HG03196 (cell line): ENCODE measurements at regions not wholly inside any gene's neighbourhood (a gene's known extent, or its start where the extent isn't known, plus 50 kb on each side); places are given as distances from the start of the nearest gene placed in this dataset.
"Not testable (repeated sequence)": the region's sequence is repeated elsewhere in the genome, so short reads cannot be mapped to it uniquely, and the experiment has no call there.

Experiments used
- ATAC-seq: cut with Tn5 transposase; IDR thresholded peaks from one replicate; pipeline ENCODE4 v1.9.1; 2021; ENCODE audit not compliant: unreplicated experiment

DNA sequence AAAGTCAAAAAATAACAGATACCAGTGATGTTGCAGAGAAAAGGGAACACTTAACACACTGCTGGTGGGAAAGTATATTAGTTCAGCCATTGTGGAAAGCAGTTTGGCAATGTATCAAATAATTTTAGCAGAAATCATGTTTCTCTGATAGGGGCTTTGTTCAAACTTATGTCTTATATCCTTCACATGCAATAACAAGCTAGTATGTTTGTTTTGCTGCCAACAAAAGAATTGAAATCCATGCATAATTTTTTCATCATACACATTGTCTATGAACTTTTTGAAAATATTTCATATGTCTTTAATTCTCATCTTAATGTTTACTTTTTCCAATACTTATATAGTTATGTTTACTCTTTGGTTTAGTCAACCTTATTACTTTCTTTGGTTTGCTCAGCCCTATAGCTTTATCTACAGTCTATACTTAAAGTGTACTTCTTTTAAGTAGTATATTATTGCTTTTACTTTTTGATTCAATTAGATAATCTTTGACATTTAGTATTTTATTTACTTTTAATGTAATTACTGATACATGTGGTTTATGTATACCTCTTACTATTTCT, 639.6 kb upstream of the CBLB start:
- no peak for ATAC-seq

DNA sequence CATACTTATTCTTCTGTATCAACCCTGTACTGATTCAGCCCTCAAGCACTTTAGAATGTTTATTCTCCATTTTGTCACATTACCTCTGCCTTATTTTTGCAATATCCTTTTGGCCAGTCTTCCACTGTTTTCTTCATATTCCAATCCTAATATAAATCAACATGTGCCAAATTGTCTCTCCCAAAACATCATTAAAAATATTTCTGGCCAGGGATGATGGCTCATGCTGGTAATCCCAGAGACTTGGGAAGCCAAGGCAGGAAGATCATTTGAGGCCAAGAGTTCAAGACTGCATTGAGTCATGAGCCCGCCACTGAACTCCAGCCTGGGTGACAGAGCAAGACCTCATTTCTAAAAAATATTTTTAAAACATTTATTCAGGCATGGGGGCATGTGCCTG, 641.4 kb upstream of the CBLB start:
- no peak for ATAC-seq

DNA sequence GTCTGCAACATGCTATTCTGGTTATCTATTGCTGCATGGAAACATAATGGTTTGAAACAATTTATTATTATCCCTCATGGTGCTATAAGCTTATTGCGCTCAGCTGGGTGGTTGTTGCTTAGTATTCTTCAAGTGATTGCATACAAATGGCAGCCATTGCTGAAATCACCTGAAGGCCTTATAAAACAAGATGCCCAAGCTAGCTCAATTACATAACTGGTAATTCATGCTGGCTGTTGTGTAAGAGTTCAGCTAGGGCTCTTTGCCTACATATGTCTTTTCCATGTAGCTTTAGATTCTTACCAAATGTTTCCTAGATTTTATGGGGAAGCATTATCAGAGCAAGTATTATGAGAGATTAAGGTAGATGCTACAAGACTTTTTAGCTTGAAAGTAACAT, 644.0 kb upstream of the CBLB start:
- ATAC-seq = no peak

DNA sequence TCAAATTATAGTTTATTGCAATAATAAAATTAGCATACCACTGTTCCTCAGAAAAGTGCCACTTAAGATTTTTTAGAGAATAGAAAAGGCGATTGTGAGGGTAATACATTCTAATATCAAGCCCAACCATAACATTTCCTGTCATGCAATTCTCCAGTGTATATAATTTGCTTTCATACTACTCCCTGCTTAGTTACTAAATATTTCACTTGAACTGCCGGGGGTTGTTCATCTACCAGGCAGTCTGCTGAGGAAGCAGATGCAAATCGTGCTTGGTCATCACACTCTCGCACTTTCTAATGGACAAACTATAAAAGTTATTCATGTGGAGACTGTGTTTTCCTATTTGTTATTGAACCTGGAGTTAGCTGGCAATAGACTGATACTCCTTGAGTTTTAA, 645.6 kb upstream of the CBLB start:
- ATAC-seq = no peak

DNA sequence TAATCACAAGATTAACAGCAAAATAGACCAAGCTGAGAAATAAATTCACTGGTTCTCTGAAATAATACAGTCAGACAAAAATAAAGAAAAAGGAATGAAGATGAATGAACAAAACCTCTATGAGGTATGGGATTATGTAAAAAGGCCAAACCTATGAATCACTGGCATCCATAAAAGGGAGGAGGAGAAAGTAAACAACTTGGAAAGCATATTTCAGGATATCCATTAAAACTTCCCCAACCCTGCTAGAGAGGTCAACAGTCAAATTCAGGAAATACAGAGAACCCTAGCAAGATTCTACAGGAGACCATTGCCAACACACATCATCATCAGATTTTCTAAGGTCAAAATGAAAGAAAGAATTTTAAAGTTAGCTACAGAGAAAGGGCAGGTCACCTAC, 649.7 kb upstream of the CBLB start:
- ATAC-seq = no peak

DNA sequence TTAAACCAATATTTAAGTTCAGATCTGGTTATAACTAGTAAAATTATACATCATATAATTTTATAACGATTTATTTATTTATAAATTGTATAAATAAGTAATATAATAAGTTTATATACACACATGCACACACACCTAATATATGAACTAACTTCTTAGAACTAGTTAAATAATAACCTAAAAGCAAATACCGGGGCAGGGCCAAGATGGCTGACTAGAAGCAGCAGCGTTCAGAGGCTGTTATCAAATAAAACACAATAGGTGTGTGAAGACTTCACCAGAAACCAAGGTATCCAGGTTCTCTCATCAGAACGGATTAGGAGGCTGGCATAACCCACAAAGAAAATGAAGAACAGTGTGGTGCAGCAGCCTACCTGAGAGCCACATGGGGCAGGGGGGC, 653.6 kb upstream of the CBLB start:
- no peak for ATAC-seq

DNA sequence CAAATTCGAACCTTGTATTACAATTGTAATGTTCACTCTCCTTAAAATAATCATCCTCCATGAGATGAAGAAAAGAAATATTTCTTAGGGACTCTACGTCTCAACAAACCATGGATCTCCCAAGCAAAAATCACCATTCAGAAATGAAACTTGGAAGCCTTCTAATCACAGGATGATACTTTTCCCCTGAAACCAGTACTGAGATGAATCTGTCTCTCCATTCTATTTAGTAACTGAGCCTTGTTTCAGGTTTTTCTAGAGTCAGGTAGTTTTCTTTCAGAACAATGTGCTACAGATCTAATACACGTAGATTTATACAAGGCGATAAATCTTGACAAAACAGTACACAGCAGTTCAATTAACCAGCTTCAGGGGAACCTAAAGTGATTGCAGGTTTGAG, 660.1 kb upstream of the CBLB start:
- no peak for ATAC-seq

DNA sequence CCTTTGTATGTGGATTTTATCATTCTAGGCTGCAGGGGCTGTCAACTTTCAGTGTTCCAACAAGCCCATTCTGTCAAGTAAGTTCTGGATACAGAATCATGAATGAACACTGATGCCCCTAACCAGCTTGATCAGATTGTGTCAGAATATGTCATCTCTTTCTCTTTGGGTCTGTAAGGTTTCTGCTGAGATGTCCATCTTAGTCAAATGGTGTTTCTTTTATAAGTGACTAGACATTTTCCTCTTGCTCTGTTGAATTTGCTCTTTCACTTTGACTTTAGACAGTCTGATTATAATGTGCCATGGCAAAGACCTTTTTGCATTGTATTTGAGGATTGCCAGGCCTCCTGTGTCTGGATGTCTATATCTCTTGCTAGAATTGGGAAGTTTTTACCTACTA, 660.9 kb upstream of the CBLB start:
- ATAC-seq = no peak

DNA sequence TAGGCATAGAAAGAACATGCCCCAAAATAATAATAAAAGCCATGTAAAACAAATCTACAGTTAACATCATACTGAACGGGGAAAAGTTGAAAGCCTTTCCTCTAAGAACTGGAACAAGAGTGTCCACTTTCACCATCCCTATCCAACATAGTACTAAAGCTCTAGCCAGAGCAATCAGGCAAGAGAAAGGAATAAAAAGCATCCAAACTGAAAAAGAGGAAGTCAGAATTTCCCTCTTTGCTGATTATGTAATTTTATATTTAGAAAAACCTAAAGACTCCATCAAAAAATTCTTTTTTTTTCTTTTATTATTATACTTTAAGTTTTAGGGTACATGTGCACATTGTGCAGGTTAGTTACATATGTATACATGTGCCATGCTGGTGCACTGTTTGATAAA, 661.6 kb upstream of the CBLB start:
- no peak for ATAC-seq

DNA sequence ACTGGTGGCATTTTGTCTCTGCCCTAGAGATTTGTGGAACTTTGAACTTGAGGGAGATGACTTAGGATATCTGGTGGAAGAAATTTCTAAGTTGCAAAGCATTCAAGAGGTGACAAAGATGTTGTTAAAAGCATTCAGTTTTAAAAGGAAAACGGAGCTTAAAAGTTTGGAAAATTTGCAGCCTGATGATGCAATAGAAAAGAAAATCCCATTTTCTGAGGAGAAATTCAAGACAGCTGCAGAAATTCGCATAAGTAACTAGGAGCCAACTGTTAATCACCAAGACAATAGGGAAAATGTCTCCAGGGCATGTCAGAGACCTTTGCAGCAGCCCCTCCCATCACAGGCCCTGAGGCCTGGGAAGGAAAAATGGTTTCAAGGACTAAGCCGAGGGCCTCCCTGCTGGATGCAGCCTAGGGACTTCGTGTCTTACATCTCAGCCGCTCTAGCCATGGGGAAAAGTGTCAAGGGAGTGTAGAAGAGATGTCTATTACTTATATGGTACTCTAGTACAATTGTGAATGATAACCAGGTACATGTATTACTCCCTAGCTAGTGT, 663.0 kb upstream of the CBLB start:
- ATAC-seq = not testable (repeated sequence)

DNA sequence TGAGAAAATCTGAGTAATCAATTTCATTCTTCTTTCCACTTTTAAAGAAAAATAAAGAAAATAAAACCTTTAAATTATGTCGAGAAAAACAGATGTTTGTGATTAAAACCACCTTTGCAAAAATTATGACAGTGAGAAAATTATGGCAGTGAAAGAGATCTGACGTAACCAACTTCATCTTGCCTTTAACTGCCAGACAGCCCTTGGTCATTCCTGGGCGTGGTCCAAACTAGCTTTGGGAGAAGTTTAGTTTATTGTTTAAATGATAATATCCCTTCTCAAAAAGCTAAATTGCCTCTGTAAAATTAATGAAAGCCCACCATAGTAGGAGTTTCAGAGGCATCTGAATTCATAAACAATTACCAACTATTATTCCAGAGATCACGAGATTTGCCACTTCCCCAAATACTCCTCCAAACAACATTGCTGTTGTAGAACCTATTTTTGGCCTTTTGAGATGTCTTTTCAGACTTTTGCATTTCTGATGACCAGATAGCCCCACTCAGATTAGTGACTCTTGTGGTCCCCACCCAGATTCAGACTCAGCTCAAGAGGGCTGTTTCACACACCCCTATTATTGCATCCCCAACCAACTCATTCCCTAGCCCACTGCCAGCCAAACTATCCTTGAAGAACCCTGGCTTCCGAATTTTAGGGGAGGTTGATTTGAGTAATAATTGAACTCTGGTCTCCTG, 664.4 kb upstream of the CBLB start:
- ATAC-seq = no peak

DNA sequence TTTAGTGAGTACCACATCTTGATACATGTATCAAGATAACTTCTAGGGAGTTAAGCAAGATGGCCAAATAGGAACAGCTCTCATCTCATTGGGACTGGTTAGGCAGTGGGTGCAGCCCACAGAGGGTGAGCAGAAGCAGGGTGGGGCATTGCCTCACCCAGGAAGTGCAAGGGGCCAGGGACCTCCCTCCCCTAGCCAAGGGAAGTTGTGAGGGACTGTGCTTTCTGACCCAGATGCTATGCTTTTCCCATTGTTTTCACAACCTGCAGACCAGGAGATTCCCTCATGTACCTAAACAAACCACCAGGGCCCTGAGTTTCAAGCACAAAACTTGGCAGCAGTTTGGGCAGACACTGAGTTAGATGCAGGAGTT, 665.0 kb upstream of the CBLB start:
- no peak for ATAC-seq

DNA sequence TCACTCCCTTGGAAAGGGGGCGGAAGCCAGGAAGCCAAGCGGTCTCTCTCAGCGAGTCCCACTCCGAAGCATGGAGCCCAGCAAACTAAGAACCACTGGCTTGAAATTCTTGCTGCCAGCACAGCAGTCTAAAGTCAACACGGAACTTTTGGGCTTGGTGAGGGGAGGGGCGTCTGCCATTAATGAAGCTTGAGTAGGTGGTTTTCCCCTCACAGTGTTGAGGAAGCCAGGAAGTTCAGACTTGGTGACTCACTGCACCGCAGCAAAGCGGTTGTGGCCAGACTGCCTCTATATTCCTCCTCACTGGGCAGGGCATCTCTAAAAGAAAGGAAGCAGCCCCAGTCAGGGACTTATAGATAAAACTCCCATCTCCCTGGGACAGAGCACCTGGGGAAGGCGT, 665.4 kb upstream of the CBLB start:
- no peak for ATAC-seq

DNA sequence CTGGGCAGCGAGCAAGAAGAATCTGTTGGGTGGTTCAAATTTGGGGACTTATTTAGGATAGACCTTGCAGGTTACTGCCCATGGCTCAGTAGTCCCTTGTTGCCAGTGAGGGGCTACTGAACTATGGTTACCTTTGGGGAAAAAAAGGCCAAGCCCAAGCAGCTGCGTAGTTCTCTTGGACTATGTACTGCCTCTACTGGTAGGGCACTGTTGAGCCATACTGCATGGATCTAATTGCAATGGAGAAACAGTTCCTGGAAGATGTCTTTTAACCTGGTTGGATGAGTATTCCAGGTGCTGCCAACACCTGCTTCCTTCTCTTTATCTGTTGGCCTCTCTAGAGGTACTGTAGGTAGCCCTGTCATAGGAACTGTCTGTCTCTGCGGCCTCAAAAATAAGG, 671.9 kb upstream of the CBLB start:
- no peak for ATAC-seq

DNA sequence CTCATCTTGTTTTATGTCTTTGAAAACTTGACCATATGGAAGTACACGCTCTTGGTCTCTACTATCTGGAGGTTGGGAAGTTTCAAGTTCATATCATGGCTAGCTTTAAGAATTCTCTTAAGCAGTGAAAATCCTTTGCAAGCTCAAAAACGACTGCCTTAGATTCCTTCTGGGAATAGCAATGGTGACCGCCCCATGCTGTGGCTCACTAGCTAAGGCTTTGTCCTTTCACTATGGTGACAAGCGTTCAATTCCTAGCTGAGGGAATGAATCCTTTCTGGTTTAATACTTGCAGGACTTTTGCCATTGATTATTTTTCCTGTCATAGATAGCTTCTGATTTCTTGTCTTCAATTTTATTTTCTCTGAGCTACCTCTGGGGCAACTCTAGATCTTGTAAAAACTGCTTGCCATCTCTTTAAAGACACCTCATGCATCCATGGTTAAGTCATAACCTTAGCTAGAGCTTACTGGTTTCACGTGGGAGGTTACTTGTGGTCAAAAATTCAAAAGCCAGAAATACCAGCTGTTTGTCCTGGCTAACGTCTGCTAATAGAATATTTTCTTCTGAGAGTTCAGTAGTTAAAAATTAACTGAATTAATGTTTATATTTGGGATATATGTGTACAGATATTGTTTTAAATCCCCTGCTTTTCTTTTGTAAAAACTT, 673.4 kb upstream of the CBLB start:
- ATAC-seq = no peak

DNA sequence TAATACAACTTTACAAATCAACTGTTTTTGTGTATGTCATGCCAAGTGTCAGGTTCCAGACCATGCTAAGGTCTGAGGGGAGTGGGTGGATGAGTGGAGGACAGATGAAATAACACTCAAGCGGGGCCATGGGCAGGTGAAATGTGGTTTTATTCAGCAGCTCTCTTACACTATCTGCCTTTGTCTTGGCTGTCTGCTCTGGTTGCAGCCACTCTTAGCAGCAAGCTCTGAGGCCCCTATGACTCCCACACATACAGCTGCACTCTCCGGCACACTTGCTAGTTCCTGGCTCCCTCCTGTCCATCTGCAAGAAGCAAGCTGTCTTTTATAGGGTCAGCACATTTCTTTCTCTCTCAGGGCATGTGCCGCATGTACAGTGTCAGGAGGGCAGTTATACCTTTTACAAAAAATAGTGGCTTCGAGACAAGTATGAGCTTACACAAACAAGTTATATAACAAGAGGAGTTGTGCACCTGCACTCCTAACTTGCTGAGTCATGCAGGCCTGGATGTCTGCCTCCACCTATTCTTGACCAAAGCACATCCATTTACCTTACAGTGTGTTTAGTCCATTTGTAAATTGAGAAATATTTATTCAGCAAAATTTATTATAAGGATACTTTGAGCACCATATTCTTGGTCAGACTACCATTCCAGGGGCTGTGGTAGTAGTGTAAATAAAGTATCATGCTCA, 683.7 kb upstream of the CBLB start:
- ATAC-seq = no peak

DNA sequence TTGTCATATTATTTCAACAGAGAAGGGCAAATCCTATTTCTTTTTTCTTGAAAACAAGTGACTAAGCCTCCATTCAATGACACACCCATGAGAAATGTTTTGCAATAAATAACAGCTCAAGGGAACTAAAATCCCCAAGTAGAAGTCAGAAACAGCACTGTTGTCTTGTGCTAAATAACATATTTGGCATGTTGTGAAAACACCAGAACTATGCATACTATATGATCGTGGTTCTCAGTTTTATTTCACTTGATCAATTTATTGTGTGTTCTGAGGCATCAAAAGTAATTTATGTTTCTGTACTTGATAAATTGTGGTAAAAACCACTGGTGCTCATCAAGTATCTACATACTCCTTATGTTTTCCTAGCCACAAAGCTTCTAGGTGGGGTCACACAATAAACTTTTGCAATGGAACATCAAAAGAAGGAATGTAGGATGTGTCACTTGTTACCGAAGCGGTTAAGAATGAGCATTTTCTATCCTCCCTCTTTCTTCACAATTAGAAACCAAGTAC, 691.7 kb upstream of the CBLB start:
- ATAC-seq = no peak

DNA sequence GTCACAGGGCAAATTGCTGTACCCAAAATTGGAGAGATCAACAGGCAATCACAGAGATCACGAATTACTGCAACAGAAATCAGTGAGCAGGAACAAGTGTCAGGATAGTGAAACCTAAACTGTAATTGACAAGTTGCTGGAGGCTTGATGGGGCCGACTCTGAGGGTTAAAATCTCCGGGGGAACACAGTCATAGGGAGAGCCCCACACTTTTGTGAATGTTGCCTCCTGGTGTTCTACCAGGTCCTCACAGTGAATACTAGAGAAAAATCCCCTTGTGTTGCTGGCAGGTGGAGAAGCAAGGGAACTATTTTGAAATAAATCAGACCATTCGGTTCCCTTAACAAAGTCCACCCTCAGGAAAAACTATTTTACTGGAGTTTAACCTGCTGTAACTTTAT, 697.5 kb upstream of the CBLB start:
- peak; percentile 95 for ATAC-seq

DNA sequence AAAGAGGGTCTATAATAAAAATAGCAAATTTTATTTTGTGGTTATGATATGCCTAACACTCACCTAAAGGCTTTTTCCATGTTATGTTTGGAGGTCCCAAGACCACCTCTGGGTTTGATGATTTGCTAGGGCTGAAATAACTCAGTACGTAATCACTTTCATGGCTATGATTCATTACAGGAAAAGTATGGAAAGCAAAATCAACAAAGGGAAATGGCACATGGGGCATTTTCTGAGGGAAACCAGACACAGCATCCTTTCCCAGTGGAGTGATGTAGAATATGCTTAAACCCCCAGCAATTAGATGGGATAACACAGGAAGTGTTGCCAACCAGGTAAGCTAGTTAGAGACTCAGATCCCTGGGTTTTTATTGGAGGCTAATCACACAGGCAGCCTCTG, 701.6 kb upstream of the CBLB start:
- no peak for ATAC-seq

DNA sequence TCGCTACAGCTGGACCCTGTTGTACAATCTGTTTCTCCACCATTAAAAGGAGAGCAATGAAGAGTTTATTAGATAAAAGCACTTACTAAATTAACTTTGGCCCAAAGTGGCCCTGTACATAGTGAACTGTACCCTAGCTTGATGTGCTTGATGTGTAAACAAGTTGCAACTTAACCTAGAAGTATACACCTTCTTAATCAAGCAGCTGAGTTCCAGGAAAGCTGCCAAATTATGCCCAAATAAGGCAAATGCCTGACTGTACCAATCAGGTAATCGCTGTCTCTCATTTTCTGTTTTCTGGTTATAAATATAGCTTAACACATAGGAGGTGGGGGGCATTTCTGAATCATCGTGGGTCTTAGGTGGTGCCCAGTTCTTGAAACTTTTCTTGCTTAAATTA, 704.8 kb upstream of the CBLB start:
- no peak for ATAC-seq

DNA sequence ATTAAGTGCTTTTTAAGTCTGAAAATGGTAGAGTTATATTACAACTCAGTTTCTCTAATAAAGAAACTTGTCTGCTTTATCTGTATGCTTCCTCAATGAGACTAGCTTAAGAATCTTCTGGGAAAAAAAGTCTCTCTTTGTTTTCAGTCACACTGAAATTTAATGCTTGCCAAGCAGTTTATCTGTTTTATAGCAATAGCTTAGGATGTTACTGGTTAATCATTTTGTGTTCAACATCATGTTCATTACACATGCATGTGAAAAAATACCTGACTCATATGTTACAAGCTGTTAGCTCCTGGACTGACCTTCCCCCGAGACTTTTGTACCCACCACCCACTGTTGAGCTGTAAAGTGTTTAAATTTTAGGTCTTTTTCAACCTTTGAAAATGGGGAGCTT, 706.2 kb upstream of the CBLB start:
- ATAC-seq = no peak

DNA sequence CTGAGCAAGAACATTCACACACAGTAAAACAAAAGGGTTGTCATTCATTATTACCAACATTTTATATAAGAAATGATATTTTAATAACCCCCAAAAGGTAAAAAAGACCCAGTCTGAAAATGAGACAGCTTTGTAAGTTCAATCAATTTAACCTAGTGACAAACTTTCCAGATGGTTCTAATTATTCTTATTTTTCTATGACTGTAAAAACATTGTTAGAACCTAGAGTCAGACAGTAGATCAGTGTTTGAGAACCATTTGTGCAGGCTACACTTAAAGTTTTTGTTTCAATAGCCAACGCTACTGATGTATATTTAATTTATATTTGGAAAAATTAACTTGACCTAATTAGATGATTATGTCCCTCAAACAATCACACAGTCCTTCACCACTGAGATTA, 708.4 kb upstream of the CBLB start:
- ATAC-seq = no peak
